ENCODE measurements at regions not wholly inside any gene's neighbourhood (a gene's known extent, or its start where the extent isn't known, plus 50 kb on each side); places are given as distances from the start of the nearest gene placed in this dataset.

DNA sequence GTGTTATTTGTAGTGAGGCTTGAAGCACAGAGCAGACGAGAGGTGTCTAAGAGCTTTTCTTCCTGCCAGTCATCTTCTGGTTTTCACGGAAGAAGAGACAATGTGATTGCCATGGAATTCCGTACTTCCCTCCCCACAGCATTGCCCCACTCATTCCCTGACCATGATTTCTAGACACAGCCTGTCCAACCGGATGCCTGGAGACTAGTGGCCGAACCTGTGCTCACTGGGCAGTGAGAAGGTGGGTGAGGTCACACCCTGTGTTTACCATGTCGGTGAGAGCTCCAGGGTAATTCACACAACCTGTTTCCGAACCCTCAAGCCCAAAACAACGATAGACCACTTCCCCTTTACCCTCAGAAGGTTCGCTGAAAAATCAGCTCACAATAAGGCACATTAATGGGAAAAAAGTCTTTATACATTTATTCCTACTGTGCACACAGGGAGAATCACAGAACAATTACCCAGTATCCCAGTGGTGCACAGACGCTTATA lies 271.9 kb upstream of the FMN2 start:
- Histone ChIP-seq H2AFZ (ENCODE audit: low read length) (no peak overlapping the region), H2BK5ac (ENCODE audit: low read depth, low read length) (no peak overlapping the region), H3K79me2 (ENCODE audit: control insufficient read depth in 1 of 2, insufficient read depth in 2 of 2, low read length in 2 of 2) (no peaks in the 10 kb centered on the region), H3K9ac (replicated peaks in 1 of 4; ENCODE audit: extremely low read depth in 1 of 4, low read depth in 3 of 4, low read length in 3 of 4) (no peak overlapping the region), H2BK12ac (ENCODE audit: low read depth, low read length) (no peak overlapping the region), H3K4me1 (replicated peaks in 1 of 4; ENCODE audit: control insufficient read depth in 3 of 4, insufficient read depth in 4 of 4, low read length in 3 of 4) (peaks cover 0 to 11% (median 3%) of the 10 kb centered on the region in 4 experiments; a peak in 4 of 7 replicates), H4K5ac (ENCODE audit: insufficient read length, low read depth, low read length) (no peak overlapping the region), H3K4ac (replicated peaks; ENCODE audit: insufficient read length, low read depth, low read length) (no peak overlapping the region), H3K36me3 (ENCODE audit: control insufficient read depth in 2 of 4, insufficient read depth in 4 of 4, low read length in 3 of 4) (no peaks in the 10 kb centered on the region), H3K27ac (ENCODE audit: low read depth, low read length) (no peak overlapping the region), H2AK5ac (ENCODE audit: low read depth, low read length) (no peak overlapping the region), H3K18ac (ENCODE audit: extremely low read depth, low read length) (no peak overlapping the region), H4K20me1 (replicated peaks in 1 of 2; ENCODE audit: control insufficient read depth in 1 of 2, insufficient read depth in 2 of 2, low read length in 2 of 2) (no peaks in the 10 kb centered on the region), H2BK120ac (replicated peaks; ENCODE audit: low read depth, low read length) (no peak overlapping the region), H3K9me3 (ENCODE audit: insufficient read depth in 2 of 2, low read depth in 1 of 2, low read length in 1 of 2) (no peaks in the 10 kb centered on the region), H2BK15ac (ENCODE audit: low read length) (no peak overlapping the region), H4K91ac (replicated peaks; ENCODE audit: insufficient read length, low read length) (no peak overlapping the region), H3K4me3 (ENCODE audit: extremely low read depth in 1 of 4, insufficient read depth in 2 of 4, low read depth in 3 of 4, low read length in 4 of 4) (no peak overlapping the region), H3K56ac (replicated peaks; ENCODE audit: insufficient read length, low read depth, low read length) (no peak overlapping the region), H3K14ac (ENCODE audit: insufficient read length) (no peak overlapping the region), H2BK20ac (ENCODE audit: low read length) (no peak overlapping the region), H3K79me1 (ENCODE audit: low read depth, low read length) (no peaks in the 10 kb centered on the region), H3K4me2 (ENCODE audit: insufficient read depth in 1 of 2, low read depth in 2 of 2, low read length in 2 of 2) (no peak overlapping the region), H3K27me3 (replicated peaks in 1 of 4; ENCODE audit: control insufficient read depth in 3 of 4, extremely low read depth in 1 of 4, insufficient read depth in 3 of 4, low read length in 3 of 4) (no peaks in the 10 kb centered on the region), H3K23ac (ENCODE audit: insufficient read length) (no peak overlapping the region), H4K8ac (ENCODE audit: extremely low read depth, insufficient read depth, low read length) (no peak overlapping the region), H3K23me2 (ENCODE audit: low read depth, low read length) (no peaks in the 10 kb centered on the region)
- DNase-seq (ENCODE audit: low read depth in 1 of 2, low spot score in 2 of 2) (no peak), FAIRE-seq (no peak)
- POLR2A ChIA-PET (ENCODE audit: partially characterized antibody), result no interaction called here
- 95% methylated on average over 10 of the region's 10 CpGs; no CpG with 5 or more reads in 1 of the 2 experiments for WGBS, 2 experiments (ENCODE audit: extremely low coverage in 1 of 2, insufficient coverage in 1 of 2, insufficient read length in 1 of 2, insufficient replicate concordance in 2 of 2, low coverage in 1 of 2, low lambda C conversion rate in 2 of 2, missing lambda C conversion rate in 1 of 2)
- CTCF ChIA-PET (ENCODE audit: partially characterized antibody), result interaction anchor here (0.6 to 6.6 kb wide), 35 partner anchors 8 to 605 kb away, joined by 3 to 71 read pairs (median 4); no protein-coding TSS in a partner anchor

Data from H1 (cell line).